Esophagus squamous epithelium (tissue), 4 donors: ENCODE measurements at regions not wholly inside any gene's neighbourhood (a gene's known extent, or its start where the extent isn't known, plus 50 kb on each side); places are given as distances from the start of the nearest gene placed in this dataset.

Experiments
- CTCF ChIP-seq, 6 experiments: fragments of 450-650 bp in 4 of 6; fragments of 200-600 bp in 2 of 6; sonication (generic) in 2 of 6; IDR thresholded peaks; one replicate each; pipeline ENCODE4 v1.5.1; 2016 to 2019; ENCODE audit warnings: antibody characterized with exemption in 6 of 6, mild to moderate bottlenecking in 4 of 6, moderate library complexity in 4 of 6
- POLR2A ChIP-seq, 4 donors: fragments of 450-650 bp; IDR thresholded peaks; one replicate each; pipeline ENCODE4 v1.6.1; 2017; ENCODE audit warnings: antibody characterized with exemption in 4 of 4, mild to moderate bottlenecking in 4 of 4, moderate library complexity in 3 of 4

DNA sequence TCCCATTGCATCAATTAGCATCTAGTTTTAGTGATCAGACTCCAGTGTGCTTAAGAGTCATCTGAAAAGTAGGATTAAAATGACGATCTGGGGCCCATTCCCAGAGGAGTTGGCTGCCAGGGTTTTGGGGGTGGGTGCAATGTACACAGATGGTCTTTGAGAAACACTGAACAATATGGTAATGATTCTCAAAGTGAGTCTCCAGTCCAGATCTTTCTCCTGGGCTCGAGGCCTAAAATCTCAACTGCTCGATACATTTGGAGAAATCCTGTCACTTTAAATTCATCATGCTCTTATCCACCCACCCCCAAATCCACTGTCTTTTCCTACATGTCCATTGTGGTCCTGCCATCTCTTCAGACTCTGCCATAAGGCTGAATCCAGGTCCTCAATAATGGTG is 80.7 kb upstream of the MYLIP start:
- no peak for TF ChIP-seq CTCF (IDR thresholded peaks at IDR 0.05)
- TF ChIP-seq POLR2A (IDR thresholded peaks at IDR 0.05), result no peak
